Left renal cortex interstitium (tissue), 4 donors: ENCODE measurements at regions not wholly inside any gene's neighbourhood (a gene's known extent, or its start where the extent isn't known, plus 50 kb on each side); places are given as distances from the start of the nearest gene placed in this dataset.
"Not testable (repeated sequence)": the region's sequence is repeated elsewhere in the genome, so short reads cannot be mapped to it uniquely, and the experiment has no call there.

Experiments used
- DNase-seq, 4 donors: peaks; one replicate each; pipeline ENCODE4 v3.0.0-alpha.2; 2013; ENCODE audit warnings: low read depth in 4 of 4, low spot score in 2 of 4, missing footprints in 1 of 4

DNA sequence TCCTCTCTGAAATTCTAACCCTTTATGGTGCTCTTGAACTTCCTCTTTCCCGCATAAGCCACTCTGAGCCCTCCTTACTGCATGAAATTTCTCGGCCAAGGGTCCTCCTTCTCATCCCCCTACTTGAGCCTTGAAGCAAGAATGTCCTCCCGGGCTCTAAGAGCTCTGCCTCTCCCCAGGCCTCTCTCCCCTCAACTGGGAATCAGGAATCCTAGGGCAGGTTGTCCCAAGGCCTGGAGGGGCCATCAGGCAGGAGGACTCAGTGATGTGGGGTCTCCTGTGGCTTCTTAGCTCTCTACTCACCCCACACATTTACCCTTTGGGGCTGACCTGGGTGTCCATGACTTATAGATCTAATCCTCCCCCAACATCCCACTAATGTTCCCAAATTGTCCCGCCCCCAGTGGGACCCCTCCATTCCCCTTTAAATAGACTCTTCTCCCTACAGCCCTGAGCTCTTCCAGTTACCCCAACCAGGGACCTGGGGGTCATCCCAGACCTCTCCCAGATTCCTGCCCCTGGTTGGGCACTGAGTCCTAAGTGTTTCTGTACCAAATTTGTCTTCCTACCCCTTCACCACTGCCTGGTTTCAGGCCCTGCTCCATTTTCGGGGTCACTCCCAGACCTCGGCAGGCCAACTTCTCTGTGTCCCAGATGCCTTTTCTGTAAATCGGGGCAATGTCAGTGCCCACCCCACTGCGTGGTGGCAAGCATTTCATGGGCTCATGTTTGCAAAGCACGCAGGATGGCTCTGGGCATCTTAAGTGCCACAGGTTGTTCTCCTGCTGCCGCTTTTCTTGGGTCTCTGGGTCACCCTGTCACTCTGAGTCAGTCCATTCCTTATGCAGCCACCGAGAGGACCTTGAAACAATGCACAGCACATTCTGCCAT is 171.2 kb downstream of the ASB1 start:
- DNase-seq, result peak in 1 of 4 donors; percentile 2

DNA sequence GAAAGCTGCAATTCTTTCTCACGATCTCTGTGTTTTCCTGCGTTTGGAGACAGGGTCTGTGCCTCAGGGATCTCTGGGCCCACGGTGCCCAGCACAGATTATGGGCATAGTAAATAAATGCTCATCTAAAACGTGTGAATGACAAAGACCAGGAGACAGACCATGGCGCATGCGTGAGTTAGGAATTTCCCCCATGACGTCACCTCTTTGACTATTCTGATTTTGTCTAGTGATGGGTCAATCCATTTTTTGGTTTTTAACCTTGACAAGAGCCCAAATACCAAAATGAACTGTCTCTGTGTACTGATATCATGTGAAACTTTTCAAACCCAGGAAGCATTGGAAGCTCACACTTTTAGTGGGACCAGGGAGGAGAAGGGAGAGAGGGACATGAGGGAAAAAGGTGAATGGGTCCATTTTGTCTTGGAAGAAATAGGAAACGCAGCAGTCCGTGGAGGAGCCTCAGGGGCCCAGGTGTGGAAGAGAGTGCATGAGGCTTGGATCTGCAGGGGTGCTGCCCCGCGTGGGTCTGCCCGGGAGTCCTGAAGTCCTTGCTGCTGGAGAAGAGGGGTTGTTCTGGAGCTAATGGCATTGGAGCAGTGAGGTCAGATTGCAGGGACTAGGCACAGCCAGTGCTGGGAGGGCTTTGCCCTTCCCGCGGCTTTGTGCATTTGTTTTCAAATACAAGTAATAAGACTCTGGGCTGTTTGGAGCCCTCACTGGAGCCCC is 172.2 kb downstream of the ASB1 start:
- no peak for DNase-seq

DNA sequence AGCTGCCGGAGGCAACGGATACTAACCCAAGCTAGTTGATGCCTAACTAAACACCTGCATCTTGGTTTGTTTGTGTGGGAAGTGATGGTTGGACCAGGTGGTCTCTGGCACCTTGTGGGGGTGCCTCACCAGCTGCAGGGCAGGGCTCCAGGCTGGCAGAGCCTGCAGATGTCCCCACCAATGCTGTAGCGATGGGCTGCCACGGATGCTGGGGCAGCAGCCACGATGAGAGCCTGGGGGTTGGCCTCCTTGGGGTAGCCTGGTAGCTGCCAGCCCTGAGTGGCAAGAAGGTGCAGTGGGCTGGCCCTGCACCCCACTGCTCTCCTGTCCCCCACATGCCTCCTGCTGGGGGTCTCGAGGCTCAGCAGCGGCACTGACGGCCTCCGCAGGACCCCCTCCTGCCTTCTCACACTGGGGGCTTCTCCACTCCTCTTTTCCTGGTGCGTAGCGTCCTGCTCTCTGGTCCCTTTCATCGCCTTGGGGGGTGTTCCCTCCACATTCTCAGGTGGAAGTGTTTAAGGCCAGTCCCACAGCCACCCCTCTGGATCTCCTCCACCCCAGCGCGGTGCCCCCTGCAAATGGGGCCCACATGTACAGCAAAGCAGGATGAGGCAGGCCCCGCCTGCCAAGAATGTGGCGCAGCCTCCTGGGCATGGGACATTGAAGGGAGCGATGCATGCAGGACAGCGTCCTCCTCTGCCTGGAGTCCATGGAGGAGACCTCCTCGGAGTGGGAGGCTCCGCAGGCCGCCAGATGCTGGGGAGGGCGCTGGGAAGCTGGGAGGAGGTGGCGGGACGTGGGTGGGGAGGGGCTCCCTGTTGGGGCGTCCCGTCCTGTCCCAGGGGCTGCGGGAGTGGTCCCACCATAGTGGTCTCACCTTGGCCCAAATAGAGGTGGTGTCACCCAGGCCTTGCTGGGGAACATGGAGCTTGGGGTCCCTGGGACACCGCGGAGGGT is 173.1 kb downstream of the ASB1 start:
- DNase-seq, result no peak

DNA sequence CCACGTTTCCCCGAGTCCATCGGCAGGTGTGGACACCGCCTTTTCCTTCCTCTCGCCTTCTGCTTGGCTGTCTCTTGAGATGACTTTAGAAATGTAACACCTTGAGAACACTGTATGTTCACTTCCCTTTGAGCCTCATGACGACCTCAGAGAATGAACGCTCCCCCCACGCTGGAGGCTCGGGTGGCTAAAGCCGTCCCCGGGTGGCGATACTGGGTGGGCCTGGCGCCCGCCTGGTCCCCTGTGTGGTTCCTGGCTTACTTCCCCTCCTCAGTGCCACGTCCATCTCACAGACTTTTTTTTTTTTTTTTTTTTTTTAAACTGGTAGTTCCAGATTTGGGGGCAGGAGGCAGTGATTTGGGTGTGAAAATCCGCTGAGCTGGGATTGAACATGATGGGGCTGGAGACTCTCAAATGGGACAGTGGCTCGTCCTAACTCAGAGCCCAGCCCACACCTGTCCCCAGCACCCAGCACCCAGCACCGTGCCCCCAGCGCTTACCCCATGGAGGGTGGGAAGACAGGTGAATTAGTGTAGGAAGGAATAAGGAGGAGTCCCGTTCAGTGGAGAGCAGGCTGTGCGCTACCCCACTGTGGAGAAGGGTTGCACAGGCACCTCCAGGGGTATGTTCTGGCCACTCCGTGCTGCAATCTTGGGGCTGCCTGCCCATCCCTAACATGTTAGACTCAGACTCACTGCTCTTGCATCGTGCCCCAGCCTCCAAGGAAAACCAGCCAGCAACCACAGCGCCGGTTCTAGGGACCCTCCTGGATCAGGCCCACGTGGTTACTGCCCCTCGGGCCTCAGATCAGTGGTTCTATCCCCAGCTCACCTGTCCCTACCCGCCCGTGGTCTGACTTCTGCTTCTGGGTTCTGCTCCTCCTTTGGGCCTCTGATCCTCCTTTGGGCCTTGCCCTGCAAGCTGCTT is 174.0 kb downstream of the ASB1 start:
- DNase-seq, result no peak

DNA sequence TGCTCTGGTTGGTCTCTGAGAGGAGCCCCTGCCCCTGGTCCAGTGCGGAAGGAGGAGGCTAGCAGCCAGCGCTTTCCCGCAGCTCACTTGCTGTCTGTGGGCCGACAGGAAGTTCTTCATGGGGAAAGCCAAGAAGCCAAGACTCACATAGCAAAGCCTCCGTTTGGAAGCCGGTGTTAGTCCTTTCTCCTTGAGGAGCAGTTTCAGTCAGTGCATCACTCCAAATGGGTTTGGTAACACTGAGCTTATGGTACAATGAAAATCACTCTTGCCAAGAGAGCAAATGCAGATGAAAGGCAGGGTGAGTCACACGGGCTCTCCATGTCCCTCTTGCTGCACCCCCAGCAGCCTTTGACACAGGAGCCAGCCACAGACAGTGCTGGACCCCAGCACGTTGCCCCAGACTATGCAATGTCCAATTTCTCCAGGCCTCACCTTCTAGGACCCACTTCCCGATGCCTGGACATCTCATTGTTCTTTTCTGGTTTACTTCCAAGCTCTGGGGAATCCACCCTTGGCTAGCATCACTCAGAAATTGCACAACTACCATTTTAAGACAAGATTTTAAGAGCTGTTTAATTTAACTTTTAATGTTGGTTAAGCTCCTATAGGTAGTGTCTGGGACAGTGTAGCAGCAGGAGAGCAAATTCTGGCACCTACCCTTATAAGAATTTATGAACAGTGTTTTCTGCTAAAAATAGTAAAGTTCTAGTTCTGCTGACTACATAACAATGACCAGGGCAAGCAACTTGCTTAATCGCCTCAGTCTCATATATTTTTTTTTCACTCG is 174.9 kb downstream of the ASB1 start:
- no peak for DNase-seq

DNA sequence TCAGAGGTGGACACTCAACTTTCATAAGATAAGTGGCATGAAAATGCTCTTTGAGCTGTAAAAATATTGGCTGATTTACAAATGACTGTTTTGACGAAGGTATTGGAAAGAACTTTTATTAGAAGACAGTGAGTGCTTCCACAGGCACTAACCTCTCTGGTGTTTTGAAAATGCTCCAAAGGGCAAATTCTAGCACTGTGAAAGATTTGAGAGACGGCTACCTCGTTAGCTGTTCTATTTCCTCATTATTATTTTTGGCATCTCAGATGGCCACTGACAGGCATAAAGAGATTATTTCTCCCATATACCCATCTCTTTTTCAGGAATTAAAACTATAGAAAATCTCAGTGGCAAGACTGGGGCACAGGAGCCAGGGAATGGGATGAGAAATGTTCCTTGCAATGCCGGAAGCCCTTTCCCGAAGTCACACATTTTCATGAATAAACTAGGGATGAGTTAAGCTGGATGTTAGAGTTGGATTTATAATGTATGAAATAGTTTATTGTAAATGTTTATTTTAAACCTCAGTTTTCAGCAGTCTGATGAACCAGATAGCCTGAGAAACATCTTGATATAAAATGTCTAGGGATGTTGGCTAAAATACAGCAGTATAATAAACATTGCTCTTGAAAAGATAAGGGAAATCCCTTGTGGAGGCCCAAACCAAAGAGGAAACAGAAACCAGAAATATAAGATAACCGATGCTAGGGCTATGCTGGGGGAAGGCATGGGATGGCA is 175.7 kb downstream of the ASB1 start:
- DNase-seq, result no peak

DNA sequence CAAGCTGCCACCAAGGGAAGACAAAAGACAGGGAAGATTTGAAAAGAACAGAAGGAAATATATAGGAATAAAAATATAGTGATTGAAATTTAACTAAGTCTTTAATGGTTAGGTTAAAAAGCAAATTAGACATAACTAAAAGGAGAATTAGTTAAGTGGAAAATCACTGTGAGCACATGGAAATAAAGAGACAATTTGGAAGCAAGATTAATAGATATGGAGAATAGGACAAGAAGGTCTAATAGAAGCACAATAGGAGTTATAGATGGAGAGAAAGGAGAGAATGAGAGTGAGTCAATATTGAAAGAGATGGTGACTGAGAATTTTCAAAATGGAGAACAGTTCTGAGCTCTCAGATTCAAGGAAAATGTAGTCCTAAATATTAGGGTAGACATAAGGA is 176.9 kb downstream of the ASB1 start:
- DNase-seq, result no peak

DNA sequence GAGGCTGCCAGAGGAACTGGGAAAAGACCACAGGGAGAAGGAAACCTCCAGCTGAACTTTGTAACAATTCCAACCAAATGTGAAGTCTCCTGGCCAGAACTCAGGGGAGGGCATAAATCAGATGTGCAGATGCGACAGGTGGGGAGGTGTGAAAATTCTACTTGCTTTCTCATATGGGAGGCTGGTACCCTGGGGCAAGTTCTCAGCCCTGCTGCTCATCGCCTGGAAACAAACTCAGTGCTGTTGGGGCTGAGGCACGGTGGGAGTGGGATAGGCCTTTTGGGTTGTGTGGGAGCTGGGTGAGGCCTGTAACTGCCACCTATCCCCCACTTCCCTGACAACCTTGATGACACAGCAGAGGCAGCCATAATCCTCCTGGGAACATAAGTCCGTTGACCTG is 179.6 kb downstream of the ASB1 start:
- no peak for DNase-seq

- no peak for DNase-seq
Observed at GRCh38 chr2:238613610-238614009, 186.9 kb downstream of the ASB1 start.

DNA sequence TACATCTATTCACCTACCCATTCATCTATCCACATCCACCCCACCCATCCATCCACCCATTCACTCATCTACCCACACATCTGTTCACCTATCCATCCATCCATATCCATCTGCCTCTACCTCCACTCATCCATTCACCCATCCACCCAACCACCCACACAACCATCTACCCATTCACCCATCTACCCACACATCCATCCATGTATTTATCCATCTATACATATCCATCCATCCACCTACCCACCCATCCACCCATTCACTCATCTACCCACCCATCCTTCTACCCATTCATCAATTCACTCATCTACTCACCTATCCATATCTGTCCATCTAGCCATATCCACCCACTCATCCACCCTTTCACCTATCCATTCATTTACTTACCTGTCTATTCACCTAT is 187.6 kb downstream of the ASB1 start:
- no peak for DNase-seq

DNA sequence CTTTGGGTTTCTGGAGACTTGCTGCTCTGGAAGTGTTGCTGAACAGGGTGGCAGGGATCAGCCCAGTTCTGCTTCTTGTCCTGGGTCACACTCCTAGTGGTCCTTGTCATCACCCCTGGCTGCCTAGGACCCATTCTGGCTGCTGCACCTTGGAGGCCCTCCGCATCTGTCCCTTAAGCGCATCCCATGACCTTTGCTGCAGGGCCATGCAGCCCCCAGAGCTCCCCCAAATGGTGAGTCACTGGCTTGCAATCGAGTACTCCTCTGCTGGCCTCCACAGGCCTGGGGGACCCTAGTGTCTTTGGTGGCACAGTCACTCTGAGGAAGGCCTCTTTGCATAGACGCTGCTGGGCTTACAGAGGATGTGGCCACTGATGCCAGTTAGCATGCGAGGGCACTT is 188.5 kb downstream of the ASB1 start:
- DNase-seq, result no peak

DNA sequence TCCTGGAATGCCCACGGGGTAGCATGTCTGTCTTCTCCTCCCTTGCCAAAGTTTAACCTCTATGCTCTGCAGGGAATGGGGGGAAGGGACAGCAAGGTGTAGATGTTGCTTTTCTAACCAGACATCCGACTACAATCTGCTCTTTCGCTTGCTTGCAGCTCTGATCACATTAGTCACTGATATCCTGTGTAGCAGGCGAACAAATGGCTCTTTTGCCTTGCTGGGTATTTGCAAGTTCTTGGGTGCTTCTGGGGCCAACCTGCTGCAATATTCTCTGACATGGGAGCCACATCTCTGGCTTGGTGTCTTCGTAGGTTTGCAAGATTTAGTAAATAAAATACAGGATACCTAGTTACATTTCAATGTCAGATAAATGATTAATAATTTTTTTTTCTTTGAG is 190.0 kb downstream of the ASB1 start:
- no peak for DNase-seq

DNA sequence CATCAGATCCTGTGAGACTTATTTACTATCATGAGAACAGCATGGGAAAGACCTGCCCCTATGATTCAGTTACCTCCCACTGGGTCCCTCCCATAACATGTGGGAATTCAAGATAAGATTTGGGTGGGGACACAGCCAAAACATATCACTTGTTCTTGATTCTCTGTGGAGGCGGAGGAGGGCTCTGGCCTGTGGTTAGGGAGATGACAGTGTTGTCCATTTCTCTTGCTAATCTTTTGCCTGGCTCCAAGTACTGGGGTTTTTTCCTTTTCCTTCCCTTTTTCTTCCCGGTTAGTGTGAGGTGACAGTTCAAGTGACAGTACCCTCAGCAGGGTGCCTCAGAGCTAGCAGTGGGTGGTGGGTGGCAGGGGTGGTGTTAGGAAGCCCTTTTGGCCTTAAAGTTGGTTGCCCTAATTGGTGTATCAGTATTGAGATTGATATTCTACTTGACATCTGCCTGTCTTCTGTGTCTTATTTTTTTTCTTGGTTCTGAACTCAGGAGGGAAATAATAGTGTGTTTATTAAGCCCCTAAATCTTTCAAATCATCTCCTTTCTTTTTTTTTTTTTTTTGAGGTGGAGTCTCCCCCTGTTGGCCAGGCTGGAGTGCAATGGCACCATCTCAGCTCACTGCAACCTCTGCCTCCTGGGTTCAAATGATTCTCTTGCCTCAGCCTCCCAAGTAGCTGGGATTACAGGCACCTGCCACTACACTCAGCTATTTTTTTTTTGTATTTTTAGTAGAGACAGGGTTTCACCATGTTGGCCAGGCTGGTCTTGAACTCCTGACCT is 192.0 kb downstream of the ASB1 start:
- DNase-seq, result not testable (repeated sequence)

GRCh38 chr2:238627899-238628298 is 201.2 kb downstream of the ASB1 start:
- DNase-seq, result no peak

DNA sequence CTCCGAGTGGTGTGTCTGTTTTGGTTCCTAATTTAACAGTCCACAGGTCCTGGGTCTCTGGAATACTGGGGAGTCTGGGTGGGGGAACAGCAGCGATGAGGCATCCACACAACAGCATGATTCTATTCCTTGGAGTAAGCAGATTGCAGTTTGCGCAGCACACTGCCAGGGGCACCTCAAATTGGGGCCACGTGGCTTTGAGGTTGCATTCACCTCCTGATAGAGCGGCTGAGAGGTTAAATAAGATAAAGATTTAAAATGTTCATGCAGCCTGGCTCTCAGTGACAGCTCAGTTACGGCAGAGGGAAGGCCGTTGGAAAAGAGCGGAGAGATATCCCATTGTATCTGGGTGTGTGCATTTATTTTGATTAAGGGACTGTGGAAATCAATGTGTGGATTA is 202.3 kb downstream of the ASB1 start:
- DNase-seq, result no peak

DNA sequence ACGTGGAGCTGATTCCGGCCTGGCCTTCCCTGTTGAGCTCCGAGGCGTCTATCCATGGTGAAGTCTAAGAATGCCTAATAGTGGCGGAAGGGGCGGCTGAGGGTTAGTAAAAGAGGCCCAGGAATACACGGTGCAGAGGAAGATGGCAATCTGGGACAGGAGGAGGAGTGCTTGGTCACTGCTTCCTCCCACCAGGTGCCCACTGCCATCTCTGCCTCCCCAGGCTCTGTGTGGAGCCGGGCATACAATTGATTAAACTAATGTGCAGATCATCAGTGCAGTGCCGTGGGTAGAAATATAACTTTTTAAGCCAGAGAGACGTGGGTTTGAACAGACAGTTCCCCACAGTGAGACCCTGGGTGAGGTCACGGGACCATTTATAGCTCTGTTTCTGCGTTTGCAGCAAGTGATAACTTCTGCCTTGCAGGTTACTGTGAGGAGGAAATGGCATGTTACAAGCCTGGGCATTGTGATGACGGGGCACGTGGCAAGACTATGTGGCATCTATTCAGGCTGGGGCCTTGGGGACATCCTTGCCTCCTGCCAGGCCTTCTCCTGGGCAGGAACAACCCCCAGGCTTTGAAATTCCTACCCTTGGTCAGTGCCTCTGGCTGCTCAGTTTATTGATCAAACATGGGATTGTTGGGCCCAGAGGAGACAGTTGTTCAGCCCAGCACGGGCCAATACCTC is 204.9 kb downstream of the ASB1 start:
- no peak for DNase-seq
